Muscle layer of duodenum (tissue), 2 donors: ENCODE measurements at regions not wholly inside any gene's neighbourhood (a gene's known extent, or its start where the extent isn't known, plus 50 kb on each side); places are given as distances from the start of the nearest gene placed in this dataset.
A peak's percentile ranks its signal among the peaks of the same experiment; 100 is the strongest.
"Not testable (repeated sequence)": the region's sequence is repeated elsewhere in the genome, so short reads cannot be mapped to it uniquely, and the experiment has no call there.

Experiments used
- H3K27ac ChIP-seq: one replicate; pipeline ENCODE4 v1.7.0; 2013; ENCODE audit warnings: mild to moderate bottlenecking, low read length
- H3K27me3 ChIP-seq: one replicate; pipeline ENCODE4 v1.7.0; 2013; ENCODE audit warnings: low read depth, mild to moderate bottlenecking, control low read depth, low read length
- H3K36me3 ChIP-seq, 2 donors: one replicate each; pipeline ENCODE4 v1.7.0; 2013; ENCODE audit warnings: low read length in 2 of 2, control low read depth in 1 of 2, mild to moderate bottlenecking in 1 of 2; ENCODE audit not compliant: insufficient read depth in 2 of 2, control insufficient read depth in 1 of 2
- H3K4me1 ChIP-seq, 2 donors: one replicate each; pipeline ENCODE4 v1.7.0; 2013; ENCODE audit warnings: low read length in 2 of 2, mild to moderate bottlenecking in 2 of 2, control low read depth in 1 of 2, moderate library complexity in 1 of 2; ENCODE audit not compliant: insufficient read depth in 2 of 2, control insufficient read depth in 1 of 2
- H3K4me3 ChIP-seq, 2 donors: one replicate each; pipeline ENCODE4 v1.7.0; 2013; ENCODE audit warnings: low read length in 2 of 2, low read depth in 1 of 2, mild to moderate bottlenecking in 1 of 2
- H3K9me3 ChIP-seq, 2 donors: one replicate each; pipeline ENCODE4 v1.7.0; 2013; ENCODE audit warnings: low read length in 2 of 2, control low read depth in 1 of 2, mild to moderate bottlenecking in 1 of 2; ENCODE audit not compliant: control insufficient read depth in 1 of 2
- donor health status: healthy.

DNA sequence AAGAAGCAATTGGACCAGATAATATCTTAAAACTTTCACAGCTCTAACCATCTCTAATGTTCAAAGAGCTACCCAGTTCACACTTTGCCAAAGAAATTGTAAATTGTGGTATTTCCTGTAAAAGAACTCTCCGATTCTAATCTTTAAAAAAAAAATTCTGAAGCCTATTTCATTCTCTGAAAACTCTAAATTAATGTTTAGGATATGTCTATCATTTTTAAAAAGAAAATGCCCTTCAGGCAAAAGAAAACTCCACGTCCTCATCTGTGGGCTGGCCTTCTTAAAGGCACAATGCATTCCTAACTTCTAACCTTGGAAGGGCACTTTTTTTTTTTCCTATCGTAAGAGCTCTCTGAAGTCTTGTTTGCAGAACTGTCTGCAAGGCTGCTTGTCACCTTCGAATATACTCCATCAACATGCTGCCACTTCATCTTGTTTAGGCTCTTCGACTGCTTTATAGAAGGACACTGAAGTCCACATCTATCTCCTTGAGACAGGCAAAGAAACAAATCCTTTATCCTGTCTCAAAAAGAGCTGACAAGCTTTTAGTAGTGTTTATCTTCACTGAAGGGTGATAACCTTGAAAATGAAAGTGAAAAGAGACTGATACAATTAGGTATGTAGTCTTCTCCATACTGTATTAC is 124.3 kb upstream of the SLC39A10 start:
- Histone ChIP-seq H3K4me1 (peaks cover 0 to 4% of the 10 kb centered on the region in 2 donors), H3K9me3 (no peaks in the 10 kb centered on the region), H3K27ac (no peak overlapping the region), H3K36me3 (no peaks in the 10 kb centered on the region), H3K27me3 (no peaks in the 10 kb centered on the region), H3K4me3 (peak overlapping the region in 1 of 2 donors; percentile 33)

GRCh38 chr2:195532255-195532627 is 124.8 kb upstream of the SLC39A10 start:
- H3K36me3 ChIP-seq: no peaks in the 10 kb centered on the region
- H3K27me3 ChIP-seq: no peaks in the 10 kb centered on the region
- H3K27ac ChIP-seq: no peak overlapping the region
- no peaks in the 10 kb centered on the region for H3K9me3 ChIP-seq
- H3K4me3 ChIP-seq: no peak overlapping the region
- peaks cover 0 to 4% of the 10 kb centered on the region in 2 donors for H3K4me1 ChIP-seq

GRCh38 chr2:195531754-195532153 is 125.3 kb upstream of the SLC39A10 start:
- Histone ChIP-seq H3K27ac (no peak overlapping the region), H3K27me3 (no peaks in the 10 kb centered on the region), H3K36me3 (no peaks in the 10 kb centered on the region), H3K4me1 (peaks cover 0 to 4% of the 10 kb centered on the region in 2 donors), H3K4me3 (no peak overlapping the region), H3K9me3 (no peaks in the 10 kb centered on the region)

- not testable (repeated sequence) for H3K36me3 ChIP-seq, H3K4me3 ChIP-seq, H3K4me1 ChIP-seq, H3K9me3 ChIP-seq, H3K27ac ChIP-seq, H3K27me3 ChIP-seq
Observed at GRCh38 chr2:195523242-195523641, 133.8 kb upstream of the SLC39A10 start.

DNA sequence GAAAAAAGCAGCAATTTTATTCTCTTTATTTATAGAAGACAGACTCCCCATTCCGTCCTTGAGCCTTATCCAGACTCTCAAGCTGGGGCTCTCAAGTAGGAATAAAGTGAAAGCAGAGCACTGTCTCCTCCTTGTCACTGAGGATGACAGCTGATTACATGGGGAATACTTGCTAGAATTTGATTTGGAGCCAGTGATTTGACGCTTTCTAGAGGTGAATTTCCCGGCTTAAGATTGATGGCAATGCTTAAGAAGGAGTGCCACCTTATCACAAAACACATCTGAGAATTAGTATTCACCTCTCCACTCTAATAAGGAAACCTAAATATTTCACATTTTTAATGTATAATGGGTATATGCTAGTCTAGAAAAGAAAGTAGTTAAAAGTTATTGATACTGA is 135.4 kb upstream of the SLC39A10 start:
- H3K9me3 ChIP-seq: no peaks in the 10 kb centered on the region

DNA sequence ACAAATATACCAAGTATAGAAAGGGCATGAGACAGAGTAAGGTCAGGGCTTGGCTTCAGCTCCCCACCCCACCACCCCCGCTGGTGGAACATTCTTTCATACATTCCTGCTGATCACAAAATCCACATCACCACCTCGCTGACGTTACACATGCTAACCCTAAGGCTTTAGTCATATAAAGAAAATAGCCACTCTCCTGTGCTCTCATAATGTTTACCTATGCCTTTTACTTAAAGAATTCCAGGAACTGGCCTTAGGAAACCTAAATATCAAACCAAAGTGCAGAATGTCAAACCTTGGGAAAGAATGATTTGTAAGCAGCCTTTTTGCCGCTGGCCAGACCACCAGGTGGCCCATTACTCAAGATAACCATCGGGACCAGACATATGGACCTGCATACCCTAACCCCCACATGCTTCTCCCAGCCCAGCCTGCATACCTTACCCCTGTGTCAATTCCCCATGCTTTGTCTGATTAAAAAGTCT is 136.3 kb upstream of the SLC39A10 start:
- H3K27ac ChIP-seq: no peak overlapping the region
- H3K4me3 ChIP-seq: no peak overlapping the region
- H3K36me3 ChIP-seq: no peaks in the 10 kb centered on the region
- no peaks in the 10 kb centered on the region for H3K9me3 ChIP-seq
- H3K4me1 ChIP-seq: no peaks in the 10 kb centered on the region
- H3K27me3 ChIP-seq: no peaks in the 10 kb centered on the region

More for the DNA sequence above, 135.4 kb upstream of the SLC39A10 start:
- H3K4me1 ChIP-seq: no peaks in the 10 kb centered on the region
- no peaks in the 10 kb centered on the region for H3K36me3 ChIP-seq
- H3K27me3 ChIP-seq: no peaks in the 10 kb centered on the region
- no peak overlapping the region for H3K4me3 ChIP-seq
- no peak overlapping the region for H3K27ac ChIP-seq

DNA sequence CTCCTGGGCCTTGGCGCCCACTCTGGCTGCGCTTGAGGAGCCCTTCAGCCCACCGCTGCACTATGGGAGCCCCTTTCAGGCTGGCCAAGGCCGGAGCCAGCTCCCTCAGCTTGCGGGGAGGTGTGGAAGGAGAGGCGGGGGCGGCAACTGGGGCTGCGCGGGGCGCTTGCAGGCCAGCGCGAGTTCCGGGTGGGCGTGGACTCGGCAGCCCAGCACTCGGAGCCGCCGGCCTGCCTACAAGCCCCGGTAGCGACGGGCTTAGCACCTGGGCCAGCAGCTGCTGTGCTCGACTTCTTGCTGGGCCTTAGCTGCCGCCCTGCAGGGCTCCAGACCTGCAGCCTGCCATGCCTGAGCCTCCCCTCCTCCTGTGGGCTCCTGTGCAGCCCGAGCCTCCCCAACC is 141.5 kb upstream of the SLC39A10 start:
- H3K36me3 ChIP-seq: no peaks in the 10 kb centered on the region
- no peaks in the 10 kb centered on the region for H3K27me3 ChIP-seq
- no peak overlapping the region for H3K27ac ChIP-seq
- H3K4me3 ChIP-seq: no peak overlapping the region
- H3K9me3 ChIP-seq: no peaks in the 10 kb centered on the region
- no peaks in the 10 kb centered on the region for H3K4me1 ChIP-seq

DNA sequence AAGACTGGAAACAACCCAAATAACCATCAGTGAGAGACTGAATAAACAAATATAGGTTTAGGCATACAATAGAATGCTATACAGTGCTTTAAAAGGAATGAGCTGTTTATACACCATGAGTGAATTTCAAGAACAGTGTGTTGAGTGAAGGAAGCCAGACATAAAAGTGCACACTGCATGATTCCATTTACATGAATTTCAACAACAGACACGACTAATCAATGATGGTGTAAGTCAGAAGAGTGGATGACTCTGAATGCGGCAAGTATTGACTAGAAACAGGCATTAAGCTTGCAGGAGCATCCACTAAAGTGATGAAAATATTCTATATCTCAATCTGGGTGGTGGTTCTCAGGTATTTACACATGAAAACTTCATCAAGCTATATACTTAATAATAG is 142.7 kb upstream of the SLC39A10 start:
- Histone ChIP-seq H3K27ac (no peak overlapping the region), H3K9me3 (no peaks in the 10 kb centered on the region), H3K4me3 (no peak overlapping the region), H3K27me3 (no peaks in the 10 kb centered on the region), H3K36me3 (no peaks in the 10 kb centered on the region), H3K4me1 (no peaks in the 10 kb centered on the region)

- Histone ChIP-seq H3K4me3 (no peak overlapping the region), H3K4me1 (no peaks in the 10 kb centered on the region), H3K27ac (no peak overlapping the region), H3K27me3 (no peaks in the 10 kb centered on the region), H3K36me3 (no peaks in the 10 kb centered on the region), H3K9me3 (no peaks in the 10 kb centered on the region)
Observed at GRCh38 chr2:195513119-195513518, 143.9 kb upstream of the SLC39A10 start.

GRCh38 chr2:195509551-195509950 is 147.5 kb upstream of the SLC39A10 start:
- no peaks in the 10 kb centered on the region for H3K36me3 ChIP-seq
- no peak overlapping the region for H3K27ac ChIP-seq
- no peaks in the 10 kb centered on the region for H3K4me1 ChIP-seq
- no peaks in the 10 kb centered on the region for H3K27me3 ChIP-seq
- no peak overlapping the region for H3K4me3 ChIP-seq
- no peaks in the 10 kb centered on the region for H3K9me3 ChIP-seq

DNA sequence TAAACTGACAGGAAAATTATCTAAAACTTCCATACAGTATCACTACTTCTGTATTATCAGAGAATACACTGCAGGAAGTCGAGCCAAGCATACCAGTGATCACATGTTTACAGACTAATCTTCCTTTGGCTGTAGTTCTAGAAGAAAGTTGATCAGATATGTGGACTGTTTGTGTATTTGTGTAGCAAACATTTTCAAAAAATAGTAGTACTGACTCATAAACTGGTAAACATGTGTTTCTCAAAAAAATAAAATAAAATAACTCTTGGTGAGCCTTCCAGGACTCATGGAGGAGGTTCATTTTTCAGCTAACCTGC is 148.9 kb upstream of the SLC39A10 start:
- no peak overlapping the region for H3K27ac ChIP-seq
- H3K4me1 ChIP-seq: no peaks in the 10 kb centered on the region
- no peaks in the 10 kb centered on the region for H3K36me3 ChIP-seq
- H3K4me3 ChIP-seq: no peak overlapping the region
- no peaks in the 10 kb centered on the region for H3K27me3 ChIP-seq
- no peaks in the 10 kb centered on the region for H3K9me3 ChIP-seq

DNA sequence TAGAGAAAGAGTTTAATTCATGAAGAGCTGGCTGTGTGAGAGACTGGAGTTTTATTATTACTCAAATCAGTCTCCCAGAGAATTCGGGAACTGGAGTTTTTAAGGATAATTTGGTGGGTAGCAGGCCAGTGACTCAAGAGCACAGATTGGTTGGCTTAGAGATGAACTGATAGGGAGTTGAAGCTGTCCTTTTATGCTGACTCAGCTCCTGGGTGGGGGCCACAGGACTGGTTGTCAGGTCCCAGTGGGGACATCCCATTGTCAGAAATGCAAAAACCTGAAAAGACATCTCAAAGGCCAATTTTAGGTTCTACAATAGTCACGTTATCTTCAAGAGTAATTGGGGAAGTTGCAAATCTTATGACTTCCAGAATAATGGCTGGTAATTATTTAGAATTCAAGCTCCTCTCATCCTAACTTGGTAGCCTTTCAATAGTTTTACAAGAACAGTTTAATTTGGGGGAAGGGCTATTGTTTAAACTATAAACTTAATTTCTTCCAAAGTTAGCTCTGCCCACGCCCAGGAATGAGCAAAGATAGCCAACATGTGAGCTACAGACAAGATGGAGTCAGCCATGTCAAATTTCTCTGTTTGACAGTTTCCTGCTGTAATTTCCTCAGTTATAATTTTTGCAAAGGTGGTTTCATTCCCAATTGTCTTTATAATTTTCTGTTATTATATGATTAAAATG is 149.4 kb upstream of the SLC39A10 start:
- no peaks in the 10 kb centered on the region for H3K4me1 ChIP-seq
- no peaks in the 10 kb centered on the region for H3K9me3 ChIP-seq
- H3K4me3 ChIP-seq: no peak overlapping the region
- no peak overlapping the region for H3K27ac ChIP-seq
- H3K36me3 ChIP-seq: no peaks in the 10 kb centered on the region
- H3K27me3 ChIP-seq: no peaks in the 10 kb centered on the region
